ENCODE measurements at regions not wholly inside any gene's neighbourhood (a gene's known extent, or its start where the extent isn't known, plus 50 kb on each side); places are given as distances from the start of the nearest gene placed in this dataset.

GRCh38 chr5:17930346-17930745 lies 296.1 kb downstream of the TAF11L14 start (continued):
- no peak for TF ChIP-seq ZNF277 (CRISPR knock-in tag; IDR thresholded peaks at IDR 0.05; ENCODE audit: borderline replicate concordance)

GRCh38 chr5:17944046-17944445 lies 309.8 kb downstream of the TAF11L14 start:
- no peaks in the 10 kb centered on the region for H3K9me1 ChIP-seq (ENCODE audit: control insufficient read depth, insufficient read depth, low read length)
- H2AFZ ChIP-seq (ENCODE audit: low read depth, low read length), result no peak overlapping the region
- H4K20me1 ChIP-seq (replicated peaks; ENCODE audit: control insufficient read depth, insufficient read depth, low read length), result no peaks in the 10 kb centered on the region
- H3K9me3 ChIP-seq (replicated peaks; ENCODE audit: control insufficient read depth, insufficient read depth, low read depth, low read length), result no peaks in the 10 kb centered on the region
- in situ Hi-C loops (cut with MboI) (no loop called here), intact Hi-C loops (cut with micrococcal nuclease) (no loop called here)
- BruUV-seq (replicated peaks), result no TSS peak
- CTCF ChIA-PET (ENCODE audit: low intra/inter-chr PET ratio), result no interaction called here
- no peaks in the 10 kb centered on the region for H3K36me3 ChIP-seq (ENCODE audit: control insufficient read depth, insufficient read depth, low read length)
- no peak overlapping the region for H3K9ac ChIP-seq (ENCODE audit: insufficient read depth in 1 of 2, low read depth in 2 of 2, low read length in 2 of 2)
- DNase-seq (ENCODE audit: extremely low read depth in 1 of 4, low spot score in 3 of 4) (no peak), FAIRE-seq (no peak), ATAC-seq (no peak)
- 0% methylated on average over 3 of the region's 3 CpGs for WGBS (ENCODE audit: insufficient coverage, low coverage, missing lambda C conversion rate)
- no peaks in the 10 kb centered on the region for H3K27me3 ChIP-seq (ENCODE audit: control insufficient read depth in 2 of 2, insufficient read depth in 2 of 2, low read length in 2 of 2)
- POLR2A ChIA-PET, result no interaction called here
- TF ChIP-seq UBTF (IDR thresholded peaks at IDR 0.05; ENCODE audit: borderline replicate concordance in 1 of 2, low read depth in 2 of 2, low read length in 2 of 2) (no peak), COPS2 (conservative IDR thresholded peaks at IDR 0.05) (no peak)
- no peaks in the 10 kb centered on the region for H3K79me2 ChIP-seq (ENCODE audit: control insufficient read depth, insufficient read depth, low read length)
- H3K4me2 ChIP-seq (ENCODE audit: insufficient read depth, low read length), result no peak overlapping the region
- H3K4me3 ChIP-seq, result no peak overlapping the region
- no peaks in the 10 kb centered on the region for H3K4me1 ChIP-seq (replicated peaks in 1 of 2; ENCODE audit: control insufficient read depth in 2 of 2, insufficient read depth in 2 of 2, low read length in 2 of 2)
- H3K27ac ChIP-seq (ENCODE audit: extremely low read depth, low read depth, low read length), result no peak overlapping the region
